ENCODE measurements at regions not wholly inside any gene's neighbourhood (a gene's known extent, or its start where the extent isn't known, plus 50 kb on each side); places are given as distances from the start of the nearest gene placed in this dataset.

- H3K4me3 ChIP-seq (ENCODE audit: low read length): no peak overlapping the region
- TF ChIP-seq CTCF (conservative IDR thresholded peaks at IDR 0.05; ENCODE audit: low read length): no peak
- no peak for DNase-seq (ENCODE audit: low read depth)
These were observed 98.2 kb upstream of the NPAS2 start for GRCh38 chr2:100721693-100722092.

- no peak for DNase-seq (ENCODE audit: low read depth)
- H3K4me3 ChIP-seq (ENCODE audit: low read length): no peak overlapping the region
- TF ChIP-seq CTCF (conservative IDR thresholded peaks at IDR 0.05; ENCODE audit: low read length): no peak
These were observed 97.8 kb upstream of the NPAS2 start for GRCh38 chr2:100722125-100722524.

GRCh38 chr2:100726866-100727265 lies 93.1 kb upstream of the NPAS2 start:
- no peak overlapping the region for H3K4me3 ChIP-seq (ENCODE audit: low read length)

GRCh38 chr2:100730290-100730868 lies 89.6 kb upstream of the NPAS2 start:
- peak; percentile 92 for TF ChIP-seq CTCF (conservative IDR thresholded peaks at IDR 0.05; ENCODE audit: low read length)
- no peak overlapping the region for H3K4me3 ChIP-seq (ENCODE audit: low read length)
- peak; percentile 77 for DNase-seq (ENCODE audit: low read depth)

More at GRCh38 chr2:100726866-100727265, 93.1 kb upstream of the NPAS2 start:
- DNase-seq (ENCODE audit: low read depth): no peak
- no peak for TF ChIP-seq CTCF (conservative IDR thresholded peaks at IDR 0.05; ENCODE audit: low read length)

- H3K4me3 ChIP-seq (ENCODE audit: low read length): no peak overlapping the region
- peak; percentile 72 for DNase-seq (ENCODE audit: low read depth)
- no peak for TF ChIP-seq CTCF (conservative IDR thresholded peaks at IDR 0.05; ENCODE audit: low read length)
These were observed 88.4 kb upstream of the NPAS2 start for GRCh38 chr2:100731535-100731981.

- no peak for TF ChIP-seq CTCF (conservative IDR thresholded peaks at IDR 0.05; ENCODE audit: low read length)
- H3K4me3 ChIP-seq (ENCODE audit: low read length): no peak overlapping the region
- DNase-seq (ENCODE audit: low read depth): peak; percentile 92
These were observed 86.3 kb upstream of the NPAS2 start for GRCh38 chr2:100733391-100734187.
